SK-N-MC (cell line): ENCODE measurements at regions not wholly inside any gene's neighbourhood (a gene's known extent, or its start where the extent isn't known, plus 50 kb on each side); places are given as distances from the start of the nearest gene placed in this dataset.

Experiments
- EZH2 ChIP-seq: fragments of 200-600 bp; sonication (generic); IDR thresholded peaks from one replicate; pipeline ENCODE4 v1.6.1; 2017; ENCODE audit warnings: antibody characterized with exemption
- POLR2AphosphoS5 ChIP-seq: IDR thresholded peaks from 2 replicates; pipeline ENCODE4 v1.6.1; 2012; ENCODE audit warnings: mild to moderate bottlenecking, low read depth, low read length, borderline replicate concordance

DNA sequence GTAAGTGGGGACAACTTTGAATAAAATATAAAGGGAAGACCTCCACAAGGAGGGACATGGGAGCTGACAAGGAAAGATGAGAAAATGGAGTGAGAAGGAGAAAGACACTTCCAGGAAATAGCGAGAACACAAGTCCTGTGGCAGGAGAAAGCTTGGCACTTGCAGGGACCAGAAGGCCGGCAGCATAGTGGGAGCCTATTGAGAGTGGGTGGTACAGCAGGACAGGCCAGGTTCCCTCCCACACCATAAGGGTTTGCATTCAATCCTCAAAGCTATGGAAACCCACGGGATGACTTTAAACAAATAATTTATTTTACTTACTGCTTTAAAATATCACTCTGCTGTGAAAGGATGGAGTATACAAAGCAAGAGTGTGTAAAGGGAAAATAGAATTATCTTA is 173.2 kb upstream of the ELL2 start:
- TF ChIP-seq POLR2AphosphoS5 (no peak), EZH2 (no peak)
